ENCODE measurements at regions not wholly inside any gene's neighbourhood (a gene's known extent, or its start where the extent isn't known, plus 50 kb on each side); places are given as distances from the start of the nearest gene placed in this dataset.

DNA sequence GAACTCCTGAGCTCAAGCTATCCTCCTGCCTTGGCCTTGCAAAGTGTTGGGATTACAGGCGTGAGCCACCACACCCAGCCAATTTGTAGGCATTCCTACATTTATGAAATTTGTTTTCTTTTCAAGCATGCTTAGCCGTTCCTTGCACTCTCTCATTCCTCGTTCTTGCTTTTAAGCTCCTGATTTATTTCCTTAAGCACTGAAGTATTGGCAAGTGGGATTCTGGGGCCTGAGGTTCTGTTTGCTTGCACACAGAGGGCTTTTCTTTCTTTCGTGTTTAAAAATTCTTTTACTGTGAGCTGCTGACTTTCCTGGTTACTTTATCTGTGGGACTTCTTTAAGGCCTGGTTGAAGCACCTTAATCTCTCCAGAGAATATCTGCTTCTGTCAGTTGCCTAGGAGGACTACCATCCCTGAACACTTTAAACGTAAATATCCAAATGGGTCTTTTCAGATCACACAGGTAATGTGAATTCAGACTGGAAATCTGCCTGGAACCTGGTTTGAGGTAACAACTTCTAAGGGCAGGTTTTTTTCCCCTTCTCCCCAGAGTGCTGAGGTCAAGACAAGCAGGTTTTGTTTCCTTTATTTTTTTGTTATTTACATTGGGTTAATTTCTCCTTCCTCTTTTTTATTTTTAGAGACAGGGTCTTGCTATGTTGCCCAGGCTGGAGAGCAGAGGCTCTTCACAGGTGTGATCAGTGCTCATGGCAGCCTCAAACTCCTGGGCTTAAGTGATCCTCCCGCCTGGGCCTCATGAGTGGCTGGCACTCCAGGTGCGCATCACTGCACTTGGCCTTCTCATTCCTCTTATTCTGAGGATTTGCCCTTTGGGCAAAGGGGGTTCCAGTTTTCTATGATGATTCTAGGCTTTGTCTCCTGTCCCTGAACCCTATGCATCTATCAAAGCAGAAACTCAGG lies 102.9 kb downstream of the PFKFB3 start:
- no peak for DNase-seq (ENCODE audit: extremely low read depth, low read depth)
- H3K4me3 ChIP-seq (replicated peaks; ENCODE audit: low read depth, low read length), result no peak overlapping the region

DNA sequence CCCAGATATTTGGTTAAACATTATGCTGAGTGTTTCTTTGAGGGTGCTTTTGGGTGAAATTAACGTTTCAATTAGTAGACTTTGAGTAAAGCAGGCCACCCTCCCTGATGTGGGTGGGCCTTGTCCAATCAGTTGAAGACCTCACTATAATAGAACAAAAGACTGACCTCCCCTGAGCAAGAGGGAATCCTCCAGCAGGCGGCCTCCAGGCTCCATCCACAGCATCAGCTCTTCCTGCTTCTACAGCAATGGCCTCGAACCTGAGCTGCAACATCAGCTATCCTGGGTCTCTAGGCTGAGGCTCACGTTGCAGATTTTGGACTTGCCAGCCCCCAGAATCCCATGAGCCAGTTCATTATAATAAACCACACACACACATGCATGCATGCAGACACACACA lies 104.2 kb downstream of the PFKFB3 start:
- no peak overlapping the region for H3K4me3 ChIP-seq (replicated peaks; ENCODE audit: low read depth, low read length)
- TF ChIP-seq, protein P1, sequence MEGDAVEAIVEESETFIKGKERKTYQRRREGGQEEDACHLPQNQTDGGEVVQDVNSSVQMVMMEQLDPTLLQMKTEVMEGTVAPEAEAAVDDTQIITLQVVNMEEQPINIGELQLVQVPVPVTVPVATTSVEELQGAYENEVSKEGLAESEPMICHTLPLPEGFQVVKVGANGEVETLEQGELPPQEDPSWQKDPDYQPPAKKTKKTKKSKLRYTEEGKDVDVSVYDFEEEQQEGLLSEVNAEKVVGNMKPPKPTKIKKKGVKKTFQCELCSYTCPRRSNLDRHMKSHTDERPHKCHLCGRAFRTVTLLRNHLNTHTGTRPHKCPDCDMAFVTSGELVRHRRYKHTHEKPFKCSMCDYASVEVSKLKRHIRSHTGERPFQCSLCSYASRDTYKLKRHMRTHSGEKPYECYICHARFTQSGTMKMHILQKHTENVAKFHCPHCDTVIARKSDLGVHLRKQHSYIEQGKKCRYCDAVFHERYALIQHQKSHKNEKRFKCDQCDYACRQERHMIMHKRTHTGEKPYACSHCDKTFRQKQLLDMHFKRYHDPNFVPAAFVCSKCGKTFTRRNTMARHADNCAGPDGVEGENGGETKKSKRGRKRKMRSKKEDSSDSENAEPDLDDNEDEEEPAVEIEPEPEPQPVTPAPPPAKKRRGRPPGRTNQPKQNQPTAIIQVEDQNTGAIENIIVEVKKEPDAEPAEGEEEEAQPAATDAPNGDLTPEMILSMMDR (IDR thresholded peaks at IDR 0.05; ENCODE audit: low read depth, low read length, missing control alignments), result no peak
- no peak for DNase-seq (ENCODE audit: extremely low read depth, low read depth)

More for the DNA sequence above, 102.9 kb downstream of the PFKFB3 start:
- TF ChIP-seq, protein P1 (IDR thresholded peaks at IDR 0.05; ENCODE audit: low read depth, low read length, missing control alignments), result no peak

GRCh38 chr10:6309816-6310215 lies 107.1 kb downstream of the PFKFB3 start:
- DNase-seq (ENCODE audit: extremely low read depth, low read depth), result no peak

GRCh38 chr10:6310977-6311376 lies 108.2 kb downstream of the PFKFB3 start:
- H3K4me3 ChIP-seq (replicated peaks; ENCODE audit: low read depth, low read length), result no peak overlapping the region
- DNase-seq (ENCODE audit: extremely low read depth, low read depth), result no peak
- TF ChIP-seq, protein P1 (IDR thresholded peaks at IDR 0.05; ENCODE audit: low read depth, low read length, missing control alignments), result no peak

More at GRCh38 chr10:6309816-6310215, 107.1 kb downstream of the PFKFB3 start:
- TF ChIP-seq, protein P1 (IDR thresholded peaks at IDR 0.05; ENCODE audit: low read depth, low read length, missing control alignments), result no peak
- H3K4me3 ChIP-seq (replicated peaks; ENCODE audit: low read depth, low read length), result no peak overlapping the region

DNA sequence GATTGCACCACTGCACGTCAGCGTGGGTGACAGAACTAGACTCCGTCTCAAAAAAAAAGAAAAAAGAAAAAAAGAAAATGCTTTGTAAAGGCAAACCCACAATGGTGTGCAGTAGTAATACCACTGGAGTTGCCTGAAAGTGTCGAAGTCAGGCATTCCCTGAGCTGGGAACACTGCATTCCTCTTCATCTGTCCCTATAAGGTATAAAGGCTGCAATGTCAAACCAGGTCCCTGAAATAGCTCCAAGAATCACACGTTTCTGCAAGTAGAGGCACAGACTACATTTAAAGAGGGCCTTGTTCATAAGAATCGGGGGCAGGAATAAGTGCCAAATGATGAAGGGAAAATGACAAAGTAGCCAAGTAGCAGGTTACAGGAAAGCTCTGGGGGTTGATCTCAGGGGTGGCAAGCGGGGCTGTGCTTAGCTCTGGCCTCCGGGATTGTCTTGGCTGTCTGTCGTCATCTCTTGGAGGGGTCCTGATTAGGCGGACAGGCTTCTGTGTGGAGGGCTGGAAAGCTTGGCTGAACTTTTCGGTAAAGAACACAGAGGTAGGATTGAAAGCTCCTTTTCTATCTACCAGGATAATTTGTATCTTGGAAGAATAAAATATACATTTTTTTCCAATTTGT lies 109.1 kb downstream of the PFKFB3 start:
- DNase-seq (ENCODE audit: extremely low read depth, low read depth), result no peak
- TF ChIP-seq, protein P1 (IDR thresholded peaks at IDR 0.05; ENCODE audit: low read depth, low read length, missing control alignments), result no peak
- no peak overlapping the region for H3K4me3 ChIP-seq (replicated peaks; ENCODE audit: low read depth, low read length)

GRCh38 chr10:6312636-6313035 lies 109.9 kb downstream of the PFKFB3 start:
- TF ChIP-seq, protein P1 (IDR thresholded peaks at IDR 0.05; ENCODE audit: low read depth, low read length, missing control alignments), result no peak
- no peak overlapping the region for H3K4me3 ChIP-seq (replicated peaks; ENCODE audit: low read depth, low read length)
- no peak for DNase-seq (ENCODE audit: extremely low read depth, low read depth)
